ENCODE measurements at regions not wholly inside any gene's neighbourhood (a gene's known extent, or its start where the extent isn't known, plus 50 kb on each side); places are given as distances from the start of the nearest gene placed in this dataset.
"Not testable (repeated sequence)": the region's sequence is repeated elsewhere in the genome, so short reads cannot be mapped to it uniquely, and the experiment has no call there.

- DNase-seq: no peak
Observed at GRCh38 chr4:162586266-162586665, 422.5 kb upstream of the FSTL5 start.

GRCh38 chr4:162582180-162582579 is 418.4 kb upstream of the FSTL5 start:
- no peak for DNase-seq

GRCh38 chr4:162565730-162566129 is 401.9 kb upstream of the FSTL5 start:
- DNase-seq: no peak

- DNase-seq: no peak
Observed at GRCh38 chr4:162560073-162560472, 396.3 kb upstream of the FSTL5 start.

GRCh38 chr4:162557516-162558106 is 393.8 kb upstream of the FSTL5 start:
- DNase-seq: no peak

GRCh38 chr4:162535121-162535520 is 371.3 kb upstream of the FSTL5 start:
- DNase-seq: no peak

- DNase-seq: no peak
Observed at GRCh38 chr4:162523171-162523570, 359.4 kb upstream of the FSTL5 start.

- DNase-seq: no peak
Observed at GRCh38 chr4:162522724-162523123, 358.9 kb upstream of the FSTL5 start.

GRCh38 chr4:162510937-162511336 is 347.1 kb upstream of the FSTL5 start:
- DNase-seq: no peak

GRCh38 chr4:162510115-162510514 is 346.3 kb upstream of the FSTL5 start:
- no peak for DNase-seq

GRCh38 chr4:162509333-162509732 is 345.5 kb upstream of the FSTL5 start:
- DNase-seq: no peak

GRCh38 chr4:162506253-162506652 is 342.5 kb upstream of the FSTL5 start:
- DNase-seq: no peak

- no peak for DNase-seq
Observed at GRCh38 chr4:162503868-162504267, 340.1 kb upstream of the FSTL5 start.

GRCh38 chr4:162502109-162502508 is 338.3 kb upstream of the FSTL5 start:
- no peak for DNase-seq

- no peak for DNase-seq
Observed at GRCh38 chr4:162499478-162499877, 335.7 kb upstream of the FSTL5 start.

- no peak for DNase-seq
Observed at GRCh38 chr4:162498168-162498567, 334.4 kb upstream of the FSTL5 start.

- DNase-seq: peak; percentile 47
Observed at GRCh38 chr4:162497564-162498167, 333.9 kb upstream of the FSTL5 start.

- no peak for DNase-seq
Observed at GRCh38 chr4:162494935-162495334, 331.1 kb upstream of the FSTL5 start.

GRCh38 chr4:162485486-162485885 is 321.7 kb upstream of the FSTL5 start:
- DNase-seq: no peak

GRCh38 chr4:162475246-162475645 is 311.4 kb upstream of the FSTL5 start:
- no peak for DNase-seq

- no peak for DNase-seq
Observed at GRCh38 chr4:162469977-162470376, 306.2 kb upstream of the FSTL5 start.

GRCh38 chr4:162465356-162465755 is 301.6 kb upstream of the FSTL5 start:
- not testable (repeated sequence) for DNase-seq

GRCh38 chr4:162461952-162462351 is 298.2 kb upstream of the FSTL5 start:
- peak; percentile 30 for DNase-seq

GRCh38 chr4:162458051-162458450 is 294.3 kb upstream of the FSTL5 start:
- DNase-seq: no peak
